Upper lobe of right lung (tissue), 1 donor: ENCODE measurements at regions not wholly inside any gene's neighbourhood (a gene's known extent, or its start where the extent isn't known, plus 50 kb on each side); places are given as distances from the start of the nearest gene placed in this dataset.

ENCODE experiments used
- ATAC-seq: fragments of 200-7000 bp; cut with Tn5 transposase; one replicate; pipeline ENCODE4 v1.9.1; 2020; ENCODE audit warnings: mild to moderate bottlenecking, moderate library complexity
- DNase-seq: peaks from one replicate; pipeline ENCODE4 v3.0.0-alpha.2; 2020
- H3K27ac ChIP-seq: fragments of 200-600 bp; one replicate; pipeline ENCODE4 v1.8.0; 2022
- H3K27me3 ChIP-seq: fragments of 200-600 bp; one replicate; pipeline ENCODE4 v1.8.0; 2022; ENCODE audit warnings: mild to moderate bottlenecking
- H3K36me3 ChIP-seq: fragments of 200-600 bp; one replicate; pipeline ENCODE4 v1.8.0; 2022
- H3K4me1 ChIP-seq: fragments of 200-600 bp; one replicate; pipeline ENCODE4 v1.8.0; 2022
- H3K4me3 ChIP-seq: fragments of 200-600 bp; one replicate; pipeline ENCODE4 v1.8.0; 2022; ENCODE audit warnings: mild to moderate bottlenecking
- H3K9me3 ChIP-seq: fragments of 200-600 bp; one replicate; pipeline ENCODE4 v1.8.0; 2022
- intact Hi-C: fragments of 100-400 bp; cut with DNase I; formaldehyde crosslinking; loops from one replicate; pipeline ENCODE4 v1.11.0; 2022
- TF ChIP-seq, protein P1 (sequence below): fragments of 200-600 bp; IDR thresholded peaks from one replicate; pipeline ENCODE4 v1.8.0; 2022; ENCODE audit warnings: antibody characterized with exemption
- donor health status: DM: no; HTN: yes; CAD: no; lungs with severe emphysema.

DNA sequence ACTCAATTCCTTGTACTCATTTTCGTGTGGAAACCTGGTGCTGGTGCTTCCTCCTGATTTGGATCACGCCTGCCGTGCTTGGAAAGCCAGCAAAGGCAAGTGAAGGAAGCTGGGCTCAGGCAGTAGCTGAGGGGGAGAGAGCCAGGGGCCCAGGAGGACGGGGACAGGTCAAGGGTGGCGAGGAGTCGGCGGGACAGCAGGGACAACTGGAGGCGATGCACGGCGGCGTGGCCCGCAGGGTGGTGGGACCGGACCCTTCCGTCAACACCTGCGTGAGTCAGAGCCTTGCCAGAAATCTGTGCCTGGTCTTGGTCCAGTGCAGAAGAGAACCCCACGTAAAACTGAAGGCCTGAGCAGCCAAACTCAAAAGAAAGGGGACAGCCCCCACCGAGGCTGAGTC, 309.7 kb upstream of the SHH start:
- TF ChIP-seq, protein P1, sequence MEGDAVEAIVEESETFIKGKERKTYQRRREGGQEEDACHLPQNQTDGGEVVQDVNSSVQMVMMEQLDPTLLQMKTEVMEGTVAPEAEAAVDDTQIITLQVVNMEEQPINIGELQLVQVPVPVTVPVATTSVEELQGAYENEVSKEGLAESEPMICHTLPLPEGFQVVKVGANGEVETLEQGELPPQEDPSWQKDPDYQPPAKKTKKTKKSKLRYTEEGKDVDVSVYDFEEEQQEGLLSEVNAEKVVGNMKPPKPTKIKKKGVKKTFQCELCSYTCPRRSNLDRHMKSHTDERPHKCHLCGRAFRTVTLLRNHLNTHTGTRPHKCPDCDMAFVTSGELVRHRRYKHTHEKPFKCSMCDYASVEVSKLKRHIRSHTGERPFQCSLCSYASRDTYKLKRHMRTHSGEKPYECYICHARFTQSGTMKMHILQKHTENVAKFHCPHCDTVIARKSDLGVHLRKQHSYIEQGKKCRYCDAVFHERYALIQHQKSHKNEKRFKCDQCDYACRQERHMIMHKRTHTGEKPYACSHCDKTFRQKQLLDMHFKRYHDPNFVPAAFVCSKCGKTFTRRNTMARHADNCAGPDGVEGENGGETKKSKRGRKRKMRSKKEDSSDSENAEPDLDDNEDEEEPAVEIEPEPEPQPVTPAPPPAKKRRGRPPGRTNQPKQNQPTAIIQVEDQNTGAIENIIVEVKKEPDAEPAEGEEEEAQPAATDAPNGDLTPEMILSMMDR: no peak
- DNase-seq (no peak), ATAC-seq (no peak)
- H3K4me1 ChIP-seq: no peaks in the 10 kb centered on the region
- no peak overlapping the region for H3K27ac ChIP-seq
- no peak overlapping the region for H3K4me3 ChIP-seq
- H3K9me3 ChIP-seq: no peaks in the 10 kb centered on the region
- no peaks in the 10 kb centered on the region for H3K27me3 ChIP-seq
- no peaks in the 10 kb centered on the region for H3K36me3 ChIP-seq
- intact Hi-C loops: no loop called here

DNA sequence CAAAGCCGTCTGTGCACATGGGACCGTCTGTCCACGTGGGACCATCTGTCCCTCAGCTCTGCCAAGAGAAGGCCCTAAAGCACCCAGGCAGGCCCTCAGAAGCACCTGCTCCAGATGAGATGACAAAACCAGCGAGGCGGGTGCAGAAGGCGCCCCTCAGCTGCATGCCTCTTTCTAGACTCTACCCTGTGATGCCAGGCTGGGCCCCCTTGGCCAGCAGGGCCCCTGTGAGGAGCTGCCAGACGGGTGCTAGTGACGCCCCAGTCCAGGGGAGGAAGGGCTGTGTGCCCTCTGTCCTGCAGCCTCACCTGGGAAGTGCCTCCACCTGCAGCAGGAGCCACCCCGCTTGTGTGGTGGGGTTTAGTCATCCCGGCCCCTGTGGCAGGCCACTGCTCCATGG, 309.2 kb upstream of the SHH start:
- Histone ChIP-seq H3K4me1 (no peaks in the 10 kb centered on the region), H3K9me3 (no peaks in the 10 kb centered on the region), H3K4me3 (no peak overlapping the region), H3K36me3 (no peaks in the 10 kb centered on the region), H3K27ac (no peak overlapping the region), H3K27me3 (no peaks in the 10 kb centered on the region)
- TF ChIP-seq, protein P1: no peak
- intact Hi-C loops: no loop called here
- DNase-seq (no peak), ATAC-seq (no peak)

DNA sequence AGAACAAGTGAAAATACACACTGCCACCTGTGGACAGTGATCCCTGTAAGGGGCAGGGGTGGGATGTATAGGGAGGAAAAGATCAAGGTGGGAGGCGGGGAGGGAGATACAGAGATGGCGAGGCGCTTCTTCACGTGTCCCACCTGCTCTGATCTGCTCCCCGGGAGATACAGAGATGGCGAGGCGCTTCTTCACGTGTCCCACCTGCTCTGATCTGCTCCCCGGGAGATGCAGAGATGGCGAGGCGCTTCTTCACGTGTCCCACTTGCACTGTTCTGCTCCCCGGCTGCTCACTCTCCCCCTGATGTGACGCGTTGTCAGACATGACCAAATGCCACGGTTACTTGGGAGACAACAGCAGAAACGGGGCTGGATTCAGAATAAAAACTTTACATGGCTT, 308.3 kb upstream of the SHH start:
- H3K4me1 ChIP-seq: no peaks in the 10 kb centered on the region
- intact Hi-C loops: no loop called here
- H3K9me3 ChIP-seq: no peaks in the 10 kb centered on the region
- H3K4me3 ChIP-seq: no peak overlapping the region
- H3K27ac ChIP-seq: no peak overlapping the region
- no peaks in the 10 kb centered on the region for H3K36me3 ChIP-seq
- TF ChIP-seq, protein P1: no peak
- ATAC-seq (no peak), DNase-seq (no peak)
- H3K27me3 ChIP-seq: no peaks in the 10 kb centered on the region

DNA sequence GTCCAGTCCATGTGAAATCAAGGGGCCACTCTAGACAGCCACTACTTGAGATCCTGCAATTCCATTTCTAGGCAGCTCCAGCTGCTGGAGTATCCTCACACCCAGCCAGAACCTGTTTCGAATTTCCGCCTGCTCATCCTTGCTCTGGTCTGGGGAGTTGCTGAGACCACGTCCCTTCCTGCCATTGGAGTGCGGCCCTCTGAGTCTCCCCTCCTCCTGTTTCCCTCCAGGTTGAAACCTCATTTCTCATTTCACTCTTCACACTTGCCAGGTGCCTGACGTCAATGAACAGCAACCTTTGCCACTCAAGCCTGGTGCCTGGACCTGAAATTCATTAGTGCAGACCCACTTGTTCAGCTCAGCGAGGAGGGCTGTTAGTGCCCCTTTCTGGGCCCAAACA, 307.5 kb upstream of the SHH start:
- no peak overlapping the region for H3K27ac ChIP-seq
- TF ChIP-seq, protein P1: no peak
- H3K36me3 ChIP-seq: no peaks in the 10 kb centered on the region
- no peaks in the 10 kb centered on the region for H3K9me3 ChIP-seq
- no peaks in the 10 kb centered on the region for H3K27me3 ChIP-seq
- ATAC-seq (no peak), DNase-seq (no peak)
- intact Hi-C loops: no loop called here
- no peak overlapping the region for H3K4me3 ChIP-seq
- no peaks in the 10 kb centered on the region for H3K4me1 ChIP-seq

DNA sequence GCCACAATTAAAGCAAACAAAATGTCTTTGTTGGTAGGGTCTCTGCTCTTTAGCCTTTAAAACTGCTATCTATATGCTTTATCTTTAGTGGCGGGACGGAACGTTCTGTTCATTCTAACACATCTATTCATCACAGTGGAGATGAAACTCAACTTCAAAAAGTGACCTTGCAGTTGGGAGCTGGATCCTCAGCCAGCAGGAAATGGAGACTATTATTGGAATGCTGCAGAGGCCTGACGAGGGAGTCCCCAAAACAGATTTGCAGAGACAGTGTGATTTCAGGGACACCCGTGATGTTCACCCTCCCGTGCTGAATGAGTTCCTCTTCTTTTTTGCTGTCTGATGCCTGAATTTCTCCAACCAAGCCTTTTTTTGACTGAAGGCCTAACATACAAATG, 306.0 kb upstream of the SHH start:
- Histone ChIP-seq H3K4me1 (no peaks in the 10 kb centered on the region), H3K27me3 (peaks cover under 1% of the 10 kb centered on the region), H3K27ac (no peak overlapping the region), H3K4me3 (no peak overlapping the region), H3K9me3 (no peaks in the 10 kb centered on the region), H3K36me3 (no peaks in the 10 kb centered on the region)
- intact Hi-C loops: no loop called here
- no peak for DNase-seq
- TF ChIP-seq, protein P1: no peak
- ATAC-seq: no peak

DNA sequence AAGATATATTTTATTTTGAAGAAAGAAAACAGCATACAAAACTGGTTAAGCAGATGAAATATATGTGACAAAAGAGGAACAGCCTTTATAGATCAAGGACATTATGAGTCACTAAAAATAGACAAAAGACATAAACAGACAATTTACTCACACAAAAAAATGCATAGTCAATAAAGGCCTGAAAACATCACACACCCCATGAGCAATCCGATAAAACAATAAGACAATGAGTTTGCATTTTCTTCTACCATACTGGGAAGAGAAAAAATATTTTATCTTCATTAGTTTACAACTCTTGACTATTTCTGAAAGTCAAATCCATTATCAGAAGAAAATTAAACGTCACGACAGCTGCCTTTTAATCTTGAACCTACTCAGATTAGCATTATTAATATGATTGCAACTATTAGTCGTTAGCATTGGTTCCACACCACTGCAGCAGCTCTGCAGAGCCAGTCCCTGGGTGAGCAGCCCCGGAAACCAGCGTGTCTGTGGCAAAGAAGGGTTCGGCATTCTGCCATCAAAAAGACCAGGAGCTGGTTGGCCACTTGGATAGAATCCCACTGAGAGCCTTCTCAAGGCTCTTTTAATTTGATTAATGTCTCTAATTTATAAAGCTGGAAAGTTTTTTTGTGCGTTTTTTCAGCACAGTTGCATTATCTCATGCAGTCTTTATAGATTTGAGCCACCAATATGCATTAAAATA, 305.4 kb upstream of the SHH start:
- no peak for DNase-seq
- TF ChIP-seq, protein P1: no peak
- Histone ChIP-seq H3K4me1 (no peaks in the 10 kb centered on the region), H3K9me3 (no peaks in the 10 kb centered on the region), H3K4me3 (no peak overlapping the region), H3K27ac (no peak overlapping the region), H3K36me3 (no peaks in the 10 kb centered on the region), H3K27me3 (peaks cover 5% of the 10 kb centered on the region)
- no peak for ATAC-seq
- intact Hi-C loops: no loop called here
